Caki2 (cell line): ENCODE measurements at regions not wholly inside any gene's neighbourhood (a gene's known extent, or its start where the extent isn't known, plus 50 kb on each side); places are given as distances from the start of the nearest gene placed in this dataset.
"Not testable (repeated sequence)": the region's sequence is repeated elsewhere in the genome, so short reads cannot be mapped to it uniquely, and the experiment has no call there.

ENCODE experiments used
- DNase-seq: peaks from one replicate; pipeline ENCODE4 v3.0.0-alpha.2; 2015; ENCODE audit warnings: low read depth
- in situ Hi-C: cut with HindIII; loops from 2 replicates; pipeline ENCODE4 v1.10.0; 2016; ENCODE audit warnings: low sequenced_read_pairs, low pct_unique_long_range_greater_than_20kb, mixed read lengths

DNA sequence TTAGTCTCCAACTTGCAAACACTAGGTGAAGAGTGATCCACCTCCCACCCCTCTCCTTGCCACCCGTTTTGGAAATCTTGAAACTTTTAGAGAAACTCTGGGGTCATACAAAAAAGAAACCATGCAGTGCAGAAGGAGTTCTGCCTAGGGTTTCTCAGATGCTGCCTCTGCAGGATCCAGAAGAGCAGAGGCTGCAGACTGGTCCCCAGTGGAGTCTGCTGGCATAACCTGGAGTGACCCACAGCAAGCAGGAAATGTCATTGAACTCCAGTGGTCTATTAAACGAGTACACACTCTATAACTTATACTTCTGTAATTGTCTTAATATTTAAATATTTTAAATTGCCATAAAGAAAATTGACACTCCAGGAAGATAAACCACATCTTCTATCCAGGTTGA lies 280.7 kb upstream of the NT5E start:
- in situ Hi-C loops = no loop called here
- DNase-seq = no peak

DNA sequence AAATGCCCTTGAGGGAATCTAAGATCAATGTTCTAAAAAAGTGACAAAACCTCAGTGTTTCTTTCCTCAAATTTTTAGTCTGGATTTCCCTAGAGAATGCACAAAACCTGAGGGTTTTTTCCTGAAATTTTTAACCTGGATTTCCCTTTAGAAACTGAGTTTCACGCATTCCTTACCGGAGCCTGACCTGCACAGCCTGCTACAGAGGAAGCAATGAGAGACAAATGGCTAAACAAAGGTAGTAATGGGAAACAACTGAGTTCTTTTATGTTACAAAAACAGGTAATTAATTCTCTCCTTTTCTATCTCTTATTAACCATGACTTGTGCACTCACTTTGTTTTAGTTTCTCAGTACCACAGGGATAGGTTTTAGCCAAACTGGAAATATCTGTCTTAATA lies 281.7 kb upstream of the NT5E start:
- in situ Hi-C loops = no loop called here
- DNase-seq = no peak

DNA sequence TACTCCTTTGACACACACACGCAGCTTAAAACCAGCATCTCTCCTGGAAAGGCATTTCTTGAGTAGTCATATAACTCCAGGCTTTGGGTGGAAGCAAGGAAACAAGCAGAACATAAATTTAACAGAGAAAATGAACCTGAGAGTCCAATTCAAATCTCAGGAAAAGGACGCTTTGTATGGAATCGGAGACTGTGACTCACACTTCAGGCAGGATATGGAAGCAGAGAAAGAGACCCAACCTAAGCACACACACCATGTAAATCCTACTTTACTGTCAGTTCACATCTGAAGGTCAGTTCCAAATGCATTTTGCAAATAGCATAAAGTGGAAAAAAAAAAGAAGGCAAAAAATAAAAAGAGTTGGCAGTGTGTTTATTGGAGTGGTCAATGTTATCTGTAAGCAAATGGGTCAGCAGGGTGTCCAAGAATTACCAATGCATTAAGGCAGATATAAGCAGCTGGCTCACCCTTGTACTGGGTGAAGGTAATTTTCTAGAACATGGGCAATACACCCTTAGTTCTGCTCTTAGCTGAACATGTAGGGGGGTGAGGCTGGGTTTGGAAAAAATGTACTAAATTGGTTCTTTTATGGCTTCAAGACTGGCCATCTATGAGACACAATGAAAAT lies 283.7 kb upstream of the NT5E start:
- no peak for DNase-seq
- in situ Hi-C loops = no loop called here

DNA sequence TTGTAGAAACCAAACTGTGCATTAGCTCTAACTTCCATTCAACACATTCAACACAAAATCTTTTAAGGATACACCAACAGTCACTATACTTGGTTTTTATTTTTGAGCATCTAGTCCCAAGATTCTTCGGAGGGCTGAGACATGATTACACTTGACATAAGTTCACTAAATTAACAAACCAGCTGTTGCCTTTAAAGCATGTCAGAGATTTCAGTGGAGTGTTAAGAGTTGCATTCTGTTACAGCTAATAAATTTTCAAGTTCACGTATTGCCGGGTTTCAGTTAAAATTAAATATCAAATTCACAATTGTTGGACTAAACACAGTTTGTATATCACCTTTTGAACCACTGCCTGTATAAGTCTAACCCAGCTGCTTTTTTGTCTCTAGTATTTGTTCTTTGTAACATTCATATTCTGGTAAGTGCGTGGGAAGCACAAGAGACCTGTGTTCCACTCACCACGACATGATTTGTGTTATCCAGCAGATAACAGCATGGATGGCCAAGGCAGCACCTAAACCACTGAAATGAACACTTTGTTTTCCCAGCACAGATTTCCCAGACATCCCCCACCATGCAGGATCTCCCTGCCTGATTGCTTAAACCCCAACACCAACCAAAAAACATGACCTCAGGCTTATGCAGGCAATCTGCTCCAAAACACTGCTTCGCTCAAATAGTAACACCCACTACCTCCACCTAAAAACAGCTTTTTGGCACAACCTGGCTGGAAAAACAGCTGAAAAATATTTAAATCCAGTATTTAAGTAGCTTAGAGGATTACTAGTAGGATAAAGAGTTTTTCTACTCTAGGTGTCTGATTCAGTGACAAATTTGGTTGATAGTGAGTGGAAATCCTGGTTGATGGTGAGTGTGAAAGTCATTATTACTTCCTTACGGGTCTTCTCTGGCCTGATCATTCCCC lies 286.5 kb upstream of the NT5E start:
- in situ Hi-C loops = no loop called here

DNA sequence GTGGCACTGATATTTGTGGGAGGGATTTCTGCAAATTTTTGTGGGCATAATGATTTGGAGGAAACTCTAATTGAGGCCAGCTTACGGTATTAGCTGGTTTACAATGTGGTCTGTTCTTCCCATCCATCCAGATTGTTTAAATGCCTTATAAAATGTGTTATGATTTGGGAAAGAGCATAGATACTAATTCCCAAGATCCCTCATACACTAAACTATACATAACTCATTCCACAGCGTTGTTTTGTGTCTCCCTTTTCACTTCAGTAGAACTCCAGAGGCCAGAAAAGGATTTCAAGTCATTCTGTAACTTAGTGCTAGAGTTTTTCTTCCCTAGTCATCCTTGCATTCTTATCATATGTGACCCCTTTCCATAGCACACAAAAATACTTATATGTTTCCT lies 292.6 kb upstream of the NT5E start:
- DNase-seq = no peak
- in situ Hi-C loops = no loop called here

More for the DNA sequence above, 286.5 kb upstream of the NT5E start:
- no peak for DNase-seq

DNA sequence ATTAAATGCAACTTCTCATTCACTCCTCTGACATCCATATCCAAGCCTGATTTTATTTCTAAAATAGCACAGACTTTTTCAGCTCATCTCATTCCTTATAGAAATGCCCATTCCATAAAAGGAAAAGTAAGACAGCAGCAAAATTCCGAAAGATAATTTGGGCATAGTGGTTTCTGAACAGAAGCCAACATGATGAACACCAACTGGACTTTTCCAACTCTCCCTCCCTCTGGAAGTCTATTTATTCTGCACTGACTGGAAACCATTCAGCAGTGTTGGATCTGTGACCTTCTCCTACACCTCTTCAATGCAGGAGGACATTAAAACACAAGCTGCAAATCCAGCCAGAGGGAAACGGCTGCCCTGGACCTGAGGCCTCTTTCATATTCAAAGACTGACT lies 306.2 kb upstream of the NT5E start:
- no peak for DNase-seq
- in situ Hi-C loops = no loop called here

DNA sequence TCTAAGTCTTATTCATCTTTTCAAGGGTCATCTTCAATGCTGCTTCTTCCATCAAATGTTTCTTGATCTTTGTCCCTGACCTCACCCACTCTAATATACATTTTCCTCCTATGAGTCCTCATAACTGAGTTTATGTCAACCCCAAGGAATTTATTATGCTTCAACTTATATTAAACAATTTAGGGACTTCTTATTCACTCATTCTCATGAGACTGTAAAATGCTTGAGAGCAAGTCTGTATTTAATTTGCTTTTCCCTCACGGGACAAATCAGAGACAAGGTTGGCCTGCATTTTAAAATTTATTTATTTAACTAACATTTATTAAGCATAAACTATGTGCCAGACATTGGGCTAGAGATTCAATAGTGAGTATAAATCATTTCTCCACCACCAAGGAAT lies 312.0 kb upstream of the NT5E start:
- DNase-seq = no peak
- in situ Hi-C loops = no loop called here

DNA sequence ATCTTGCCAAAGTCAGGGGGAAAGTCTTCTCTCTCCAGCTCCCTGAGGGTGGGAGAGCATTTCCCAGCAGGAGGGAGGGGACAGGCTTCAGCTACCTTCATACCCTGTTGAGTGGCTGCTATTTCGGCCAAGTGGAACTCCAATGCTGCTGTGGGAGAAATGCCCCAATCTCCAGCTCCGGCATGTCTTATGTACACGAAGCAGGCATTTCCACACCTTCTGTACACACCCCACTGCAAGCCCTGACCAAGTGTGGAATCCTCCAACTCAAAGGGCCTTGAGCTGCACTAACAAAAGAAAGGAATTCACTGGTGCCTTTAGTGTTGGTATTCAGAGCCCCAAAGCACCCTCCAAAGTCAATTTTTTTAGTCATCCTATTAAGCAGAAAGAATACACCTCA lies 313.6 kb upstream of the NT5E start:
- DNase-seq = no peak
- in situ Hi-C loops = no loop called here

DNA sequence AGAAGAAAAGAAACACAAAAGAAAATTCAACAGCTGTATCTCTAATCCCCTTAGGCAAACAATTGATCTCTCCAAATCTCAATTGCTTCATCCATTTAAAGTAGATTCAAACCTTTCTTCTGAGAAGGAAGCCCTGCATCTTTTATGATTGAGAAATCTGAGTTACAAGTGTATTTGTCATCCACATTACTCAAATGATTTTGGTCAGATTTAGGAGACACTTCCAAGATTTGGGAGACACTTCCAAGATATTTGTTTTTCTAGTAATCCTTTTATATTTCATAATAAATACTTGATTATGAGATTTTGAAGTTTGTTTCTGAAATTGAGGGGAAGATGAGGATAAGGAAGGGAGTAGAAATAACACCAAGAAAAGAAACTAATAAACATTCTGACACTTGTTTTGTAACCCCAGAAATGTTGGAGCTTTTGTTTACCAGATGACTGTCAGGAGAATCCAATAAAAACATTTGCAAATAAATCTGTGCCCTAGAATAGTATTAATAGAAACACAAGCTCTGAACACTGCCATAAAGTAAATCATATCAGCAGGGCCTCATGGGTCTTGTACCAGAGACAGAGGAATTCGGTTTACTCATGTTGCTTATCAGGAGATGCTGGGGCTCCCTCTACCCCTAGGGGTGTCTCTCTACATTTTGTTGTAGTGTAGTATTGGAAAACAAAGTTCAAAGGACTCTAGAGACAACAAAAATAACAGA lies 314.3 kb upstream of the NT5E start:
- no peak for DNase-seq
- in situ Hi-C loops = no loop called here

DNA sequence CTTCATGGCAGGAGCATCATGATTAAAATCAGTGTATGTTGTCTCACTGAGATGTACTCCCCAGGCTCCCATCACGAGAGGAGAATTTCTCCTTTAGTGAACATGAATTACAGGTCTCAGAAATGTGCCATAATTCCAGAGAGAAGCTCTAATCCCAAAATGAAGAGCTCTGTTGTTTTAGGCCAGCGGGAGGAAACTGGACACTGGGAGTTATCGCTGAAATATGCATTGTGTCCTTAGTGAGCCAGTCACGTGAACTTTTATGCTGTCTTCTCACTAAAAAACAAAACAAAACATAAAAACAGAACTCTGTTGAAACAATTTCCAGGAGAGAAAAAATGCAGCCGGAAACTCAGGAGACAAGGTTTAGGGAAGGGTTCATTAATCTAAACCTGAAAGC lies 315.7 kb upstream of the NT5E start:
- in situ Hi-C loops = no loop called here
- DNase-seq = no peak

DNA sequence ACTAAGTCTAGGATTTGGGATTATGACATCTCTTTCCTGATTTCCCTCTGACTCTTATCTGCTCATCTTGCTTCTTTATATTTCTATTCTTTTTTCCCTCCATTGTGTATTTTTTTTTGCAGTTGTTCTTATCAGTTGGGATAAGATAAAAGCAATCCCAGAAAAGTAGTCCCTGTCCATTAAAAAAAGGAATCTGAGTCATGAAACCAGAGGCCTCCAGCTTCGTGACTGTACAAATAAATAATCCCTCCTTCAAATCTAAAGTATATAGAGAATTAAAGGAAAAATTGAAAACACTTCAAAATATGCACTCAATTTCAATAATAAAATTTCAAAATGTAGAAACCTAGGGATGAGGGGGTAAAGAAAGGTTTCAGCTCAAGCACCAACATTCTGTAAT lies 317.8 kb upstream of the NT5E start:
- in situ Hi-C loops = no loop called here
- DNase-seq = no peak

DNA sequence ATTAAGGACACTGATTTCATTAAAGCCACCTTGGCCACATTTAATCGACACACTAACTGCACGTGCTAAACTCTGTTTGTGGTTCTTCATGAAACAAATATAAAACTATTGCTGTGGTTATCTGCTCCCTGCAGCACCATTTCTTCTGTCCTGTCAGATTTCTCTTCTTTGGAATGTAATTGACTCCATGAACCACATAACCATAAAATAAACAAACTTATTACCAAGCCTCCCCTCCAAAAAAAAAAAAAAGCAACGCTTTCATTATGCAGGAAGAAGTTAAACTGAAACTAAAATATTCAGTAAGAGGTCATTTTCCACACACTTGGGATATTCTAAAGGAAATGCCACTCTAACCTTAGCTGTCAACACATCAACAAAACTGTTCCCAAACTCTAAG lies 319.1 kb upstream of the NT5E start:
- no peak for DNase-seq
- in situ Hi-C loops = no loop called here

DNA sequence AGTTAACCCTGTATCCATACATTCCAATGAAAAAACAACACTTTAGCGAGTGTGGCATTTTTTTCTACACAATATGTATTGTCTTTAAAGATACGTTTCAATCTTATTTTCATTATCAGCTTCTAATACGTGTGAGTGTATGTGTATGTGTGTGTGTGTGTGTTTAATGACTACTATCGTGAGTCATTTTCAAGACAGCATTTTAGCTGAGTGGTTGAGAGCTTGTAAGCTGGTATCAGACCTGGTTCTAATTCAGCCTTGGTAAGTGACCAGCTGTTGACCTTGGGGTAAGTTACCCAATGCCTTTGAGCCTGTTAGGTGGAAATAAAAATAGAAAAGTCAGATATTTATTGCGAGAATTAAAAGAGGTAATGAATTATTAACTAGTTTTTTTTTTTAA lies 320.0 kb upstream of the NT5E start:
- in situ Hi-C loops = no loop called here
- DNase-seq = no peak

DNA sequence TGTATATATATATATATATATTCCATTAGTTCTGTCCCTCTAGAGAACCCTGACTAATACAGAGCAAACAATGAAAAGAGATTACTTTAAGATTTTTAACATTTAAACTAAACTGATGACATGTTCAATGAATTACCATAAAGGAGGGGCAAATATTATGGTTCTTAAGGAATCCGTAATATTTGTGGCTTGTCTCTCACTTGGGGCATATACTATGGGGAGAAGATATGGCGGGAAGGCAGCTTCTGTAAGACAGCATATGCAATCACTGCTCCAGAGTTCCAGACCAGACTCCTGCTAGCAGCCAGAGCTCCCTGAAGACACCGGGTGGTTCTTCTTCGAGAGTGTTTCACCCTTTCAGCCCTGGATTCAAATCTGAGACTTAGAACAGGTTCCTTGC lies 321.1 kb upstream of the NT5E start:
- in situ Hi-C loops = no loop called here
- no peak for DNase-seq

DNA sequence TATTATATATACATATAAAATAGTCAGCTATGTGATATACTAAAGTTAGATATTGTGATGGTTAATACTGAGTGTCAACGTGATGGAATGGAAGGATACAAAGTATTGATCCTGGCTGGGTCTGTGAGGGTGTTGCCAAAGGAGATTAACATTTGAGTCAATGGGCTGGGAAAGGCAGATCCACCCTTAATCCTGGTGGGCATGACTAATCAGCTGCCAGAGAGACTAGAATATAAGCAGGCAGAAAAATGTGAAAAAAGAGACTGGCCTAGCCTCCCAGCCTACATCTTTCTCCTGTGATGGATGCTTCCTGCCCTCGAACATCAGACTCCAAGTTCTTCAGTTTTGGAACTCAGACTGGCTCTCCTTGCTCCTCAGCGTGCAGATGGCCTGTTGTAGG lies 321.6 kb upstream of the NT5E start:
- DNase-seq, in situ Hi-C loops: not testable (repeated sequence)

DNA sequence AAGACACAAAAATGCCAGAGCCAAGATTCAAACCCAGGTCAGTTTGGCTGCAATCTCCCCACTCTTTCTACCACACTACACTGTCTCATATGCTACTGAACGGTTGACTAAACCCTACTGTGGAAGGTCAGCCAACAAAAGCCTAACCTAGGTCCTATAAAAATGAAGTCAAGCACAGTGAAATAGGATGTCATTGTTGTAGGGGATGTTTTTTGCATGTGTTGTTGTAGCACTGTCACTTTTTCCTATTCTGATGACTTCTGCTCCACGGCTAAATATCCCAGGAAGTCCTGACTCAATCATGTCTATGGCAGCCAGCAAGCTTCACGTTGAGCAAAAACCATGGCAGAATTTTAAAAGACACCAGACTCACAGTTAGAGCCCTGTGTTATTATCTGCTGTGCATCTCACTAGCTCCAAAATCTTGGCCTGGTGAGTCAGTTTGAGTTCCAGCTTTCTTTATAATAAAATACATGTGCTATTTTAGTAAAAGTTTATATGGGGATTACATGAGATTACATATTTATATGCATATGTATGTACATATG lies 322.1 kb upstream of the NT5E start:
- in situ Hi-C loops = no loop called here
- no peak for DNase-seq

DNA sequence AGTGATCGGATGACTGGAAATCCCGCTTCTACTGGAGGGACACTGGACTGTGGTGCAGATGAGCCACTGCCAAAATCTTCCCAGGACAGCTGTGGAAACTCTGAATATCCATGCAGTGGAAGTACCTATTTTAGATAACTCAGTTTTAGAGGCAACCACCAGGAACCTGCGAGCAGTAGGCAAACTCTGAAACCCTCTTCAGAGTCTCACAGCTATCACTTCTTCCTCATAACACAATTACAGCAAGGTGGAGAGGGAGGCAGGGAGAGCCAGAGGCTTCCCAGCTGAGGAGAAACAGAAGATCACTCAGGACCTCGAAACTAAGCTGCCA lies 322.8 kb upstream of the NT5E start:
- DNase-seq = no peak
- in situ Hi-C loops = no loop called here

DNA sequence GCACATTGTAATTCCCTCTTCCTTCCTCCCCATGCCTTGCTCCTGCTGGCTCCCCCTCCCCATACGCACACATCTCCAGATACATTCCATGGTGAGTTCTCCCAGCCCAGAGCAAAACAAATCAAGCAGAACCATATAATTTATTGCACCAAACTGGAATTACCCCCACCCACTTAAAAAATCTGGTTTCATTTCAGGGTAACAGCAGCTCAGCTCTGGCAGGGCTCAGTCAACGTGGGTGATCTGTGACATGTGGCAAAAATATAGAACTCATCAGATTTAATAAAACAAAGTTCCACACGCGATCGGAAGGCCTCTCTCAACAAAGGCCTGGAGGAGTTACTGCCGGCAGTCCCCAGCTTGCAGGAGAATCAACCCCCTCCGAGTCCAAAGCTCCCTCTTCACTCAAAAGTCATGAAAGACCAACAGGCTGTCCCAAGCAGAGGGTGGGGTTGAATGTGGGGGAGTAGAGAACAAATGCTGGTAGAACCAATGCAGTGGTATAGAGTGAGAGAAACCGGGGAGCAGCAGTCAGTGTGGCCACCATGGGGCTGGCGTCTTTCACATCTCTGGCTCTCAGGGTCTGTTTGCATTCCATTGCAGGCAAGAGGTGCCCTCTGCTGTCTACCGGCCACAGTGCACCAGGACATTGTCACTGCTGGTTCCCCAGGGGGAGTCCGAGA lies 323.3 kb upstream of the NT5E start:
- DNase-seq = peak; percentile 17
- in situ Hi-C loops = no loop called here

DNA sequence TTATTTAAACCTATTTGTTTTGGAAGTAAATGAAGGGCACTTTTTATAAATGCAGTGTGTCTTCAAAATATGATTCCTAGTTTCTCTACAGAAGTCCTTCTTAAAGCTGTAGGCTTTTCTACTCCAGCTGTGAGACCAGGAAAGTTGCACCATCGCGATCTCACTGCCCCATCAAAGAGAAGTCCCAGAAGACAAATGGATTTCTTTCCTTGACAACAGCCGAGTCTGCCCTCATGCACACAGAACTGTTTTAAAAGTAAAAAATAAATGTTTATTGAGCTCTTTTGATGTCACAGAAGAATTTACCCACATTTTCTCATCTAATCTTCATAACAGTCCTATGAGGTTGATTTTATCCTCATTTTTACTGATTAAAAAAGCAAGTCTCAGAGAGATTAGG lies 324.4 kb upstream of the NT5E start:
- in situ Hi-C loops = no loop called here

More for the DNA sequence above, 324.4 kb upstream of the NT5E start:
- no peak for DNase-seq
